Endothelial cell of hepatic sinusoid (primary cell): ENCODE measurements at regions not wholly inside any gene's neighbourhood (a gene's known extent, or its start where the extent isn't known, plus 50 kb on each side); places are given as distances from the start of the nearest gene placed in this dataset.
"Not testable (repeated sequence)": the region's sequence is repeated elsewhere in the genome, so short reads cannot be mapped to it uniquely, and the experiment has no call there.

Experiments
- in situ Hi-C: cut with HindIII; loops from 2 replicates; pipeline ENCODE4 v1.10.0; 2017; ENCODE audit warnings: low sequenced_read_pairs

GRCh38 chr11:56883371-56883987 lies 105.2 kb upstream of the OR5AK2 start:
- in situ Hi-C loops: no loop called here

GRCh38 chr11:56876621-56877275 lies 112.0 kb upstream of the OR5AK2 start:
- in situ Hi-C loops: no loop called here

GRCh38 chr11:56855217-56855616 lies 106.7 kb upstream of the OR9G4 start:
- in situ Hi-C loops: no loop called here

GRCh38 chr11:56852131-56852530 lies 103.6 kb upstream of the OR9G4 start:
- in situ Hi-C loops: no loop called here

GRCh38 chr11:56849852-56850251 lies 101.4 kb upstream of the OR9G4 start:
- in situ Hi-C loops: loop anchor here (10.0 kb wide), 1 partner anchor 435 kb away; no protein-coding TSS in a partner anchor

GRCh38 chr11:56849250-56849649 lies 100.8 kb upstream of the OR9G4 start:
- in situ Hi-C loops: loop anchor here (10.0 kb wide), 1 partner anchor 436 kb away; no protein-coding TSS in a partner anchor

- in situ Hi-C loops: loop anchor here (10.0 kb wide), 1 partner anchor 437 kb away; no protein-coding TSS in a partner anchor
Measured at GRCh38 chr11:56848141-56848809, 99.8 kb upstream of the OR9G4 start.

- in situ Hi-C loops: loop anchor here (10.0 kb wide), 1 partner anchor 438 kb away; no protein-coding TSS in a partner anchor
Measured at GRCh38 chr11:56846631-56847576, 98.4 kb upstream of the OR9G4 start.

- in situ Hi-C loops: loop anchor here (10.0 kb wide), 1 partner anchor 440 kb away; no protein-coding TSS in a partner anchor
Measured at GRCh38 chr11:56845121-56845732, 96.7 kb upstream of the OR9G4 start.

- in situ Hi-C loops: loop anchor here (10.0 kb wide), 1 partner anchor 441 kb away; no protein-coding TSS in a partner anchor
Measured at GRCh38 chr11:56843816-56844215, 95.3 kb upstream of the OR9G4 start.

GRCh38 chr11:56842814-56843794 lies 94.6 kb upstream of the OR9G4 start:
- in situ Hi-C loops: loop anchor here (10.0 kb wide), 1 partner anchor 442 kb away; no protein-coding TSS in a partner anchor

- in situ Hi-C loops: loop anchor here (10.0 kb wide), 1 partner anchor 443 kb away; no protein-coding TSS in a partner anchor
Measured at GRCh38 chr11:56841210-56841810, 92.8 kb upstream of the OR9G4 start.

- in situ Hi-C loops: not testable (repeated sequence)
Measured at GRCh38 chr11:56827357-56827756, 78.9 kb upstream of the OR9G4 start.

- in situ Hi-C loops: no loop called here
Measured at GRCh38 chr11:56819916-56820315, 71.4 kb upstream of the OR9G4 start.

- in situ Hi-C loops: no loop called here
Measured at GRCh38 chr11:56817661-56818060, 69.2 kb upstream of the OR9G4 start.

- in situ Hi-C loops: no loop called here
Measured at GRCh38 chr11:56816259-56816658, 67.8 kb upstream of the OR9G4 start.

GRCh38 chr11:56808326-56808725 lies 59.8 kb upstream of the OR9G4 start:
- in situ Hi-C loops: no loop called here

GRCh38 chr11:56799691-56800210 lies 51.3 kb upstream of the OR9G4 start:
- in situ Hi-C loops: no loop called here
